Stomach (tissue), 8 donors: ENCODE measurements at regions not wholly inside any gene's neighbourhood (a gene's known extent, or its start where the extent isn't known, plus 50 kb on each side); places are given as distances from the start of the nearest gene placed in this dataset.

ENCODE experiments used
- DNase-seq, 2 donors: peaks; one replicate each; pipeline versions ENCODE4 v3.0.0 to v3.0.0-alpha.2; 2013 to 2019
- H3K27ac ChIP-seq, 5 donors: fragments of 200-600 bp in 4 of 5; sonication (generic) in 4 of 5; one replicate each; pipeline ENCODE4 v1.5.1; 2013 to 2019; ENCODE audit warnings: mild to moderate bottlenecking in 1 of 5, moderate library complexity in 1 of 5
- H3K27me3 ChIP-seq, 3 donors: fragments of 200-600 bp; sonication (generic); one replicate each; pipeline ENCODE4 v1.5.1; 2017 to 2019; ENCODE audit warnings: mixed run types in 1 of 3
- H3K36me3 ChIP-seq, 4 donors: fragments of 200-600 bp; sonication (generic); 1 replicate in 3 of 4; 2 replicates in 1 of 4; pipeline ENCODE4 v1.5.1; 2016 to 2019
- H3K4me1 ChIP-seq, 4 donors: fragments of 200-600 bp; sonication (generic); one replicate each; pipeline ENCODE4 v1.5.1; 2016 to 2019
- H3K4me3 ChIP-seq, 4 donors: fragments of 200-600 bp; sonication (generic) in 3 of 4; one replicate each; pipeline ENCODE4 v1.5.1; 2016 to 2019; ENCODE audit warnings: mild to moderate bottlenecking in 1 of 4
- H3K9me3 ChIP-seq, 4 donors: fragments of 200-600 bp; sonication (generic); one replicate each; pipeline ENCODE4 v1.5.1; 2016 to 2019
- CTCF ChIP-seq, 7 experiments: fragments of 450-650 bp in 4 of 7; fragments of 200-600 bp in 3 of 7; sonication (generic) in 3 of 7; IDR thresholded peaks; one replicate each; pipeline ENCODE4 v1.5.1; 2016 to 2019; ENCODE audit warnings: antibody characterized with exemption in 7 of 7, control low read depth in 2 of 7, mild to moderate bottlenecking in 1 of 7
- EP300 ChIP-seq: sonication (generic); formaldehyde crosslinking; IDR thresholded peaks from one replicate; pipeline ENCODE4 v1.6.1; 2017; ENCODE audit warnings: antibody characterized with exemption
- POLR2A ChIP-seq, 4 donors: fragments of 450-650 bp; IDR thresholded peaks; one replicate each; pipeline ENCODE4 v1.6.1; 2016; ENCODE audit warnings: antibody characterized with exemption in 4 of 4, control low read depth in 2 of 4, mild to moderate bottlenecking in 1 of 4, moderate library complexity in 1 of 4
- POLR2AphosphoS5 ChIP-seq, 3 donors: sonication (generic); formaldehyde crosslinking; IDR thresholded peaks; one replicate each; pipeline ENCODE4 v1.6.1; 2016; ENCODE audit warnings: antibody characterized with exemption in 3 of 3
- WGBS, 5 donors: extraction: QIAGEN DNeasy Blood & Tissue Kit in 3 of 5; methylation state at CpG; one replicate each; pipeline versions ENCODE4 v1.1.5 to v1.1.7; 2013 to 2018; 5-methylcytosine and 5-hydroxymethylcytosine counted together
- intact Hi-C: fragments of 100-400 bp; cut with DNase I; formaldehyde crosslinking; loops from one replicate; pipeline ENCODE4 v1.15.1; 2023; ENCODE audit warnings: low total_unique reads
- donor health status: healthy with polysubstance abuse.
- donor health status: Bipolar disorder and iron deficiency.
- donor health status: healthy.

GRCh38 chr5:39547553-39548154 lies 122.9 kb upstream of the DAB2 start:
- Histone ChIP-seq H3K9me3 (no peaks in the 10 kb centered on the region), H3K4me1 (peaks cover 0 to 13% (median 5%) of the 10 kb centered on the region in 4 donors), H3K27ac (no peak overlapping the region), H3K27me3 (no peaks in the 10 kb centered on the region), H3K36me3 (no peaks in the 10 kb centered on the region), H3K4me3 (peak overlapping the region in 1 of 4 donors; percentile 3)
- DNase-seq: peak in 1 of 2 donors; percentile 90
- no peak for TF ChIP-seq POLR2A (IDR thresholded peaks at IDR 0.05)
- TF ChIP-seq CTCF (IDR thresholded peaks at IDR 0.05): peak in 5 of 7 experiments; percentile 39 to 67 (median 59)
- no peak for TF ChIP-seq EP300
- TF ChIP-seq POLR2AphosphoS5 (IDR thresholded peaks at IDR 0.05): peak in 1 of 3 donors; percentile 34
- intact Hi-C loops: loop anchor here (5.0 to 10.0 kb wide), 2 partner anchors 170 to 323 kb away; no protein-coding TSS in a partner anchor
- WGBS, 5 donors: 1 to 3% (median 2%) methylated on average over 9 of the region's 9 CpGs

- 69 to 86% (median 83%) methylated on average over 3 of the region's 3 CpGs for WGBS, 5 donors
- Histone ChIP-seq H3K4me3 (no peak overlapping the region), H3K36me3 (no peaks in the 10 kb centered on the region), H3K4me1 (peaks cover 0 to 13% (median 5%) of the 10 kb centered on the region in 4 donors), H3K9me3 (no peaks in the 10 kb centered on the region), H3K27me3 (no peaks in the 10 kb centered on the region), H3K27ac (no peak overlapping the region)
- intact Hi-C loops: loop anchor here (5.0 to 10.0 kb wide), 2 partner anchors 168 to 320 kb away; no protein-coding TSS in a partner anchor
- TF ChIP-seq EP300 (no peak), POLR2AphosphoS5 (IDR thresholded peaks at IDR 0.05) (no peak), CTCF (IDR thresholded peaks at IDR 0.05) (no peak), POLR2A (IDR thresholded peaks at IDR 0.05) (no peak)
- no peak for DNase-seq
Measured at GRCh38 chr5:39544941-39545340, 120.2 kb upstream of the DAB2 start.

GRCh38 chr5:39543335-39543734 lies 118.6 kb upstream of the DAB2 start:
- H3K36me3 ChIP-seq: no peaks in the 10 kb centered on the region
- H3K27ac ChIP-seq: no peak overlapping the region
- intact Hi-C loops: loop anchor here (10.0 kb wide), 1 partner anchor 319 kb away; no protein-coding TSS in a partner anchor
- H3K4me1 ChIP-seq: peaks cover 0 to 13% (median 5%) of the 10 kb centered on the region in 4 donors
- TF ChIP-seq POLR2AphosphoS5 (IDR thresholded peaks at IDR 0.05): no peak
- no peak for TF ChIP-seq CTCF (IDR thresholded peaks at IDR 0.05)
- TF ChIP-seq POLR2A (IDR thresholded peaks at IDR 0.05): no peak
- DNase-seq: no peak
- H3K27me3 ChIP-seq: no peaks in the 10 kb centered on the region
- H3K9me3 ChIP-seq: no peaks in the 10 kb centered on the region
- H3K4me3 ChIP-seq: no peak overlapping the region
- WGBS, 5 donors: 71 to 83% (median 76%) methylated on average over 3 of the region's 3 CpGs

- Histone ChIP-seq H3K27me3 (no peaks in the 10 kb centered on the region), H3K4me1 (peaks cover 0 to 7% (median 4%) of the 10 kb centered on the region in 4 donors), H3K36me3 (no peaks in the 10 kb centered on the region), H3K4me3 (no peak overlapping the region), H3K27ac (peak overlapping the region in 1 of 5 donors; percentile 2), H3K9me3 (no peaks in the 10 kb centered on the region)
- intact Hi-C loops: loop anchor here (10.0 kb wide), 1 partner anchor 318 kb away; no protein-coding TSS in a partner anchor
- TF ChIP-seq POLR2A (IDR thresholded peaks at IDR 0.05): no peak
- no peak for TF ChIP-seq CTCF (IDR thresholded peaks at IDR 0.05)
- no peak for TF ChIP-seq EP300
- TF ChIP-seq POLR2AphosphoS5 (IDR thresholded peaks at IDR 0.05): no peak
- DNase-seq: no peak
- WGBS, 5 donors: 79 to 81% (median 79%) methylated on average over 3 of the region's 3 CpGs
Measured at GRCh38 chr5:39542511-39543285, 117.9 kb upstream of the DAB2 start.
